HG03457 (cell line): ENCODE measurements at regions not wholly inside any gene's neighbourhood (a gene's known extent, or its start where the extent isn't known, plus 50 kb on each side); places are given as distances from the start of the nearest gene placed in this dataset.
A peak's percentile ranks its signal among the peaks of the same experiment; 100 is the strongest.

Experiments used
- ATAC-seq: cut with Tn5 transposase; IDR thresholded peaks from one replicate; pipeline ENCODE4 v1.9.1; 2021; ENCODE audit warnings: moderate number of reproducible peaks; ENCODE audit not compliant: unreplicated experiment

- ATAC-seq = no peak
Observed at GRCh38 chr12:18207266-18207665, 54.1 kb upstream of the PIK3C2G start.

GRCh38 chr12:18206198-18206597 lies 55.1 kb upstream of the PIK3C2G start:
- no peak for ATAC-seq

GRCh38 chr12:18204053-18204452 lies 57.3 kb upstream of the PIK3C2G start:
- no peak for ATAC-seq

GRCh38 chr12:18192119-18192518 lies 69.2 kb upstream of the PIK3C2G start:
- ATAC-seq = no peak

GRCh38 chr12:18183141-18183540 lies 78.2 kb upstream of the PIK3C2G start:
- no peak for ATAC-seq

- ATAC-seq = no peak
Observed at GRCh38 chr12:18171571-18171970, 81.6 kb upstream of the RERGL start.

- no peak for ATAC-seq
Observed at GRCh38 chr12:18168016-18168415, 78.0 kb upstream of the RERGL start.

GRCh38 chr12:18165889-18166288 lies 75.9 kb upstream of the RERGL start:
- ATAC-seq = peak; percentile 34

GRCh38 chr12:18165422-18165871 lies 75.5 kb upstream of the RERGL start:
- peak; percentile 95 for ATAC-seq

- no peak for ATAC-seq
Observed at GRCh38 chr12:18160901-18161300, 70.9 kb upstream of the RERGL start.

- ATAC-seq = no peak
Observed at GRCh38 chr12:18158774-18159557, 69.0 kb upstream of the RERGL start.

GRCh38 chr12:18153826-18154225 lies 63.8 kb upstream of the RERGL start:
- ATAC-seq = no peak

- no peak for ATAC-seq
Observed at GRCh38 chr12:18151036-18151435, 61.0 kb upstream of the RERGL start.

- no peak for ATAC-seq
Observed at GRCh38 chr12:18148961-18149360, 59.0 kb upstream of the RERGL start.

- no peak for ATAC-seq
Observed at GRCh38 chr12:18146363-18146762, 56.4 kb upstream of the RERGL start.

GRCh38 chr12:18145924-18146323 lies 55.9 kb upstream of the RERGL start:
- no peak for ATAC-seq

- ATAC-seq = no peak
Observed at GRCh38 chr12:18141048-18141982, 51.3 kb upstream of the RERGL start.

GRCh38 chr12:18139989-18140596 lies 50.1 kb upstream of the RERGL start:
- ATAC-seq = no peak
